ENCODE measurements at regions not wholly inside any gene's neighbourhood (a gene's known extent, or its start where the extent isn't known, plus 50 kb on each side); places are given as distances from the start of the nearest gene placed in this dataset.

- TF ChIP-seq FOXM1 (IDR thresholded peaks at IDR 0.05; ENCODE audit: borderline replicate concordance, low read depth) (no peak), MAX (IDR thresholded peaks at IDR 0.05) (no peak), CEBPB (IDR thresholded peaks at IDR 0.05) (no peak), TEAD4 (IDR thresholded peaks at IDR 0.05) (no peak), REST (IDR thresholded peaks at IDR 0.05; ENCODE audit: low read depth) (no peak), TAF1 (IDR thresholded peaks at IDR 0.05; ENCODE audit: low read depth) (no peak), TCF12 (IDR thresholded peaks at IDR 0.05; ENCODE audit: low read depth) (no peak), RAD21 (IDR thresholded peaks at IDR 0.05; ENCODE audit: low read depth) (no peak), CREB1 (IDR thresholded peaks at IDR 0.05; ENCODE audit: low read depth) (no peak), NFIC (IDR thresholded peaks at IDR 0.05) (no peak), YY1 (IDR thresholded peaks at IDR 0.05; ENCODE audit: low read depth) (no peak), EGR1 (IDR thresholded peaks at IDR 0.05) (no peak), ZBTB7A (IDR thresholded peaks at IDR 0.05; ENCODE audit: low read depth) (no peak), EP300 (IDR thresholded peaks at IDR 0.05; ENCODE audit: borderline replicate concordance) (no peak), USF1 (IDR thresholded peaks at IDR 0.05) (no peak)
Observed at GRCh38 chrX:98459669-98460068, 1576.0 kb downstream of the RPA4 start.

- TF ChIP-seq CEBPB (IDR thresholded peaks at IDR 0.05) (no peak), CREB1 (IDR thresholded peaks at IDR 0.05; ENCODE audit: low read depth) (no peak), USF1 (IDR thresholded peaks at IDR 0.05) (no peak), ZBTB7A (IDR thresholded peaks at IDR 0.05; ENCODE audit: low read depth) (no peak), TEAD4 (IDR thresholded peaks at IDR 0.05) (no peak), RAD21 (IDR thresholded peaks at IDR 0.05; ENCODE audit: low read depth) (no peak), EGR1 (IDR thresholded peaks at IDR 0.05) (no peak), FOXM1 (IDR thresholded peaks at IDR 0.05; ENCODE audit: borderline replicate concordance, low read depth) (no peak), NFIC (IDR thresholded peaks at IDR 0.05) (no peak), EP300 (IDR thresholded peaks at IDR 0.05; ENCODE audit: borderline replicate concordance) (no peak), YY1 (IDR thresholded peaks at IDR 0.05; ENCODE audit: low read depth) (no peak), TAF1 (IDR thresholded peaks at IDR 0.05; ENCODE audit: low read depth) (no peak), REST (IDR thresholded peaks at IDR 0.05; ENCODE audit: low read depth) (no peak), MAX (IDR thresholded peaks at IDR 0.05) (no peak), TCF12 (IDR thresholded peaks at IDR 0.05; ENCODE audit: low read depth) (no peak)
Observed at GRCh38 chrX:98480606-98481005, 1596.9 kb downstream of the RPA4 start.

- TF ChIP-seq MAX (IDR thresholded peaks at IDR 0.05) (no peak), TEAD4 (IDR thresholded peaks at IDR 0.05) (no peak), USF1 (IDR thresholded peaks at IDR 0.05) (no peak), FOXM1 (IDR thresholded peaks at IDR 0.05; ENCODE audit: borderline replicate concordance, low read depth) (no peak), ZBTB7A (IDR thresholded peaks at IDR 0.05; ENCODE audit: low read depth) (no peak), CREB1 (IDR thresholded peaks at IDR 0.05; ENCODE audit: low read depth) (no peak), TCF12 (IDR thresholded peaks at IDR 0.05; ENCODE audit: low read depth) (no peak), TAF1 (IDR thresholded peaks at IDR 0.05; ENCODE audit: low read depth) (no peak), NFIC (IDR thresholded peaks at IDR 0.05) (no peak), REST (IDR thresholded peaks at IDR 0.05; ENCODE audit: low read depth) (no peak), RAD21 (IDR thresholded peaks at IDR 0.05; ENCODE audit: low read depth) (no peak), EGR1 (IDR thresholded peaks at IDR 0.05) (no peak), EP300 (IDR thresholded peaks at IDR 0.05; ENCODE audit: borderline replicate concordance) (no peak)
Observed at GRCh38 chrX:98481636-98482035, 1597.9 kb downstream of the RPA4 start.

GRCh38 chrX:98490670-98491069, 1607.0 kb downstream of the RPA4 start:
- TF ChIP-seq RAD21 (IDR thresholded peaks at IDR 0.05; ENCODE audit: low read depth) = no peak

All from Ishikawa (cell line).